Fibroblast of gingiva (primary cell): ENCODE measurements at regions not wholly inside any gene's neighbourhood (a gene's known extent, or its start where the extent isn't known, plus 50 kb on each side); places are given as distances from the start of the nearest gene placed in this dataset.
"Not testable (repeated sequence)": the region's sequence is repeated elsewhere in the genome, so short reads cannot be mapped to it uniquely, and the experiment has no call there.

ENCODE experiments used
- DNase-seq: peaks from one replicate; pipeline ENCODE4 v3.0.0-alpha.2; 2011; ENCODE audit warnings: low read depth

DNA sequence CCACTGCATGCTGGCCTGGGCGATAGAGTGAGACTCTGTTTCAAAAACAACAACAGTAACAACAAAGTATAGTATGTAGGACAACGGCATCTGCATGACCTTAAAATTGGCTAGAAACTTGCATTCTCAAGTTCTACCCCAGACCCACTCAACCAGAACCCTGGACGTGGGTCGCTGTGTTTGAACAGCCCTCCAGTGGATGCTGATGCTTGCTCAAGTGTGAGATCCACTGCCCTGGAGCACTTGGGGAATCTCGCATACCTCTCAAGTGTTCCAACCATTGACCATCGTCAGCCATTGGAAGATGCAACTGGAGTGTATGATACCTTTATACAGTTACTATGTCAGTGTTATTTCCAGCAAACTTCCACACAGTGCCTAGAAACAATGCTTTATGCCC, 435.9 kb downstream of the DCDC2C start:
- DNase-seq = no peak

DNA sequence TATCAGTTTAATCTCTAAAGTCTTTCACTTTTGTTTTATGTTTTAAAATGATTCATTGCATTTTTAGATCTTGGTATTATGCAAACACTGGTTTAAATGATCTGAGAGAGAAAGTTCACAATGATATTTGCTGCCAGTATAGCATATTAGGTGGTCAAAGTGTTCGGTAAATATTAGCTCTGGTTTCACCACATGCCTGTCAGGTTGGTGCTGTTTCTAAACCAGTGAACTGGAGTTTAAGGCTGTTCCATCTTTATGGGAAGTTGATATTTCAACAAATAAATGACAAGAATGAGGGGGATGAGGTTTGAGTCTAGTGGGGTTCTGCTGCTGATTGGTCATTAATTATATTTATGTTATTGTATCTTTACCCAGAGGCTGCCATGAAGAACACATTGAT, 436.4 kb downstream of the DCDC2C start:
- no peak for DNase-seq

DNA sequence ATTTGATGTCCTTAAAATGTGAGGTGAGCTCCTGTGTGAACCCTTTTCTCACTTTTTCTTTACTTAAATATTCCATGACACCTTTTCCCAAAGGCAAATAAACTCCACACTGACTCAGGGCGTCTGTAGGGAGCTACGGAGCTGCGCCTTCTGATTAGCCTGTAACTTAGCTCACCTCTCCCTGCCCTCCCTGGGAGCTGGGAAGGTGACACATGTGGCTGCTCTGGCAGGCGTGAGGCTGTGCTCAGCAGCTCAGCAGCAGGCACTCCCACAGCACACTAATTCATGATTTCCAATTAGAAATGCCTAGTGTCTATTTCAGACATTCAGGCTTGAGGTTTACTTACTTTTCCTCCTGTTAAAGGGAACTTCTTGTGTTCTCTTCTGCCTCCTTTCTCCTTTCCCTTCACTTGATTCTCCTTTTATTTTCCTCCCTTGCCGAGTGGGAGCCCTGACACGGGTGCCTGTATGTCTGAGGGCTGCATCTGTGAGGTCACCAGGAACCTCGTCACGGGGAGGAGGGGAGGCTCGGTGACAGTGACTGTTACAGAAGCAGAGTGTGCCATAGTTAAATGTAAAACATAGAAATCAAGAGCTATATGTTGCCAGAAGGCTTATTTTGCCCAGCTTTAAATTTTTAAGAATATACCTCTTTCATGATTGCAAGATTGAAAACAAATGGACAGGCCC, 437.1 kb downstream of the DCDC2C start:
- DNase-seq = no peak

GRCh38 chr2:4144731-4145130, 441.4 kb downstream of the DCDC2C start:
- no peak for DNase-seq

- DNase-seq = no peak
Measured at GRCh38 chr2:4151521-4151920, 448.1 kb downstream of the DCDC2C start.

- DNase-seq = no peak
Measured at GRCh38 chr2:4152051-4152450, 448.7 kb downstream of the DCDC2C start.

DNA sequence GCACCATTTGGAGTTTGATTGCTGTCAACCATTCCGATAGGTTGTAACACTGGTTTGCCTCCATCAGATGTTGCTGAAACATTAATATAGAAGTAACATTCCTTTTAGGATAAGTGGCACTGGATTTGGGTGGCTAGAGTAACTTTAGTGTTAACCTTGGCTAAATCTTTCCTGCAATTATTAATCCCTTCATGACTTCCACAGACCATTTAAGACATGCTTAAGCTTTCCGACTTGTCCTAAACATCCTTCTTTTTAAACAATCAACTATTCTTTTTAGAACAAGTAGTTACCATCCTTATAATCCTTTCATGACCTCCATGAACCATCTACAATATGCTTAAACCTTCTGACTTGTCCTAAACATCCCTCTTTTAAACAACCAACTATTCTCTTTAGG, 465.5 kb downstream of the DCDC2C start:
- DNase-seq = no peak

DNA sequence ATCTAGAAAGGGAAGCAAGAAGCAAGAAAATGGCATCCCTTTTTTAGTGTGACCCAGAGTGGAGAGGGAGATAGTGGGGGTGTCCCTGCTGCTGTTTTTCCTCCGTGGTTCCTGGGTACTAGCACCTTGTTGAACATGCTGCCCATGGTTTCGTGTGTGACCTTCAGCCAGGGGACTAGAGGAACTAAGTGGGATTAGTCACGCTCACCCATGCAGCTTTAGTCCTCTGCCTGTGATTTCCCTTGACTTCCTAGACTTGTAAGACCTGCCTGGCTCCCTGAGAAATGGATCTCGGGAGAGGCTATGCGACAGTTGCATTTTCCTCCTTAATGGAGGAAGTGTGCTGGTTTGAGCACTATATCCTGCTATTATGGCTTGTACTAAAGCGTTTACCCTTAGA, 471.4 kb downstream of the DCDC2C start:
- no peak for DNase-seq

GRCh38 chr2:4175343-4175742, 472.0 kb downstream of the DCDC2C start:
- DNase-seq = no peak

DNA sequence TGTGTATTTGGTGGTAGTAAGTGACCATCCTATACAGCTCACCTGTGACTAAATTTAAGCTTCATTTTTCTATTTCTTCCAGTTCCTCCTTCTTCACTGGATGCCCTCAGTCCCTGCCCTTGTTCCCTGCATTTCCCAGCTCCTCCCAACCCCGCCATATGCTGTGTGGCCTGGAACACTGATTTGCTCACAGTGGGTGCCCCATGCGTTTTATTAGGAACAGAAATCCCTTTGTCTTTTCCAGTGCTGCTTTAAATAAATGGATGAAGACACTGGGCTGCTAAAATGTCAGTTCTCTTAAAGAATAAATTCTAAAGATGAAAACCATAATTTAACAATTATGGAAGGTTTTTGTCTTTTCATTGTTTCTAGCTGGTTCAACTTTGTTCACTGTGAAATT, 477.3 kb downstream of the DCDC2C start:
- DNase-seq = no peak

- no peak for DNase-seq
Measured at GRCh38 chr2:4181062-4181461, 477.7 kb downstream of the DCDC2C start.

GRCh38 chr2:4188561-4188960, 485.2 kb downstream of the DCDC2C start:
- DNase-seq = no peak

- DNase-seq = no peak
Measured at GRCh38 chr2:4190548-4190947, 487.2 kb downstream of the DCDC2C start.

- DNase-seq = no peak
Measured at GRCh38 chr2:4192119-4192518, 488.7 kb downstream of the DCDC2C start.

- DNase-seq = no peak
Measured at GRCh38 chr2:4214444-4215205, 511.2 kb downstream of the DCDC2C start.

DNA sequence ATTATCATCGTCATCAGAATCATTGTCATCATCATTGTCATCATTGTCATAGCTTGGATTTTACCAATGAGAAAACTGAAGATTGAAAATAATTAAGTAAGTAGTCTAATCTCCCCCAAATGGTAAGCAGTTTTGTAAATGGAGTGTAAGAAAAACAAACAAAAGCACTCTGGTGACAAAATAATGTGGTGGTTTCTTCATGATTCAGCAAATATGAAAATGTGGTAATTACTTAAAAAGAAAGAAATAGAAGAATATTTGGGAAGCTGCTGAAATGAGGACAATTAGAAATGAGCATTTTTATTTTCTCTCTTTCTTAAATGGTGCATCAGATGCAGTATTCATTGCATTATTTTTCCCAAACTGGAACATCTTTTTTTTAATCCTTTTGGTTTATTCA, 514.4 kb downstream of the DCDC2C start:
- no peak for DNase-seq

DNA sequence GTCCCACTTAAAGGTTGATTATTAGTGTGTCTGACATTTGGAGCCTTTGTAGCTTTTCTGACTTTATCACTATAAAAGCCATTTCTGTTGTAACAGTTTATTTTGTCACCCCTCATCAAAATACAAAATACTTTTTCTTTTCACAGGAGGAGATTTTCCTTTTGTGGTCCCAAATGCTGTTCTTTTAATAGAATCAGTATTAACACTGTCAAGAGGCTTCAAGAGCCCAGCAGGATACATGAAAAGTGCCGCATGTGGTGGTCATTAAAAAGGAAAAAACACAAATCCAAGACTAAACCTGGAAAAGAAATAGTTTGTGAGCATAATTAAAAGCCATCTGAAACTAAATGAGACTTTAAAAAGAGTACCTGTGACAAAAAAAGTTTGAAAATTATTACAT, 515.7 kb downstream of the DCDC2C start:
- DNase-seq = no peak

DNA sequence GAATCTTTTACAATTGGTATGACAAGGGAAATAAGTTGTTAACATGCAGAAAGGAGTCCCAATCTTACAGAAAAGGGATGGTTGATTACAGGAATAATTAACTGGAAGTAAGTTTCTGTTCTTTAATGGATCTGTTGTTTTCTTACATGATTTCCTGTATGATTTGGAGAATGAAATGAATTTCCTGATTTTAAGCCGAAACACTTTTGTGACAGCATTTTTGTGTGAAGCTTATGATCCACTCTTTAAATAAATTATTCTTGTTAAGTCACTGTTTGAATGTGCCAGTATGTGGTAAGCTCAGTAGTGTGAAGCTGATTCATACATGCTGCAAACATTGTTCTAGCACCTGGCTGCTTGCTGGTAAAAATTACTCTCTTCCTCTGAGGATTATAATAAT, 516.2 kb downstream of the DCDC2C start:
- no peak for DNase-seq

DNA sequence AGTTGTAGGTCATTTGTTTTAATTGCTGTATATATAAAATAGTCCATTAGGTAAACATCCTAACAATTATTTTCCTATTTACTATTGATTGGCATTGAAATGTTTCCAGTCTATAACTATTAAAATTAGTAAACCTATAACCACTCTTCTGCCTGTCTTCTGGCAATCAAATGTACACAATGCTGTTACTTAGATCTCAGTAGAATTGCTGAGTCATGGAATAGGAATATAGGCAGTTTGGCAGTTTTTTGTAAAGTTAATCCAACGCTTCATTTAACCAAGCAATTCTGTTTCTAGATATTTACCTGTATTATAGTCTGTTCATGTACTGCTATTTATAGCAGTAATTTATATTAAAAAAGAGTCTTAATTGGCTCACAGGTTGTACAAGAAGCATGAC, 518.1 kb downstream of the DCDC2C start:
- DNase-seq = no peak

DNA sequence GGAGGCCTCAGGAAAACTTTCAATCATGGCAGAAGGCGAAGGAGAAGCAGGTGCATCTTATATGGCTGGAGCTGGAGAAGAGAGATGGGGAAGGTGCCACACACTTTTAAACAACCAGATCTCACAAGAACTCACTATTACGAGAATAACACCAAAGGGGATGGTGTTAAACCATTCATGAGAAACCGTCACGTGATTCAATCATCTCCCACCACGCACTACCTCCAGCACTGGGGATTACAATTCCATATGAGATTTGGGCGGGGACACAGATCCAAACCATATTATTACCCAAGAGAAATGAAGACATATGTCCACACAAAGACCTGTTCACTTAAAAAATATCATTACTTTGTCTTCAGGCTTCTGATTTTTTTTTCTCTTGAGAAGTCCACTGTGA, 518.5 kb downstream of the DCDC2C start:
- DNase-seq = no peak

DNA sequence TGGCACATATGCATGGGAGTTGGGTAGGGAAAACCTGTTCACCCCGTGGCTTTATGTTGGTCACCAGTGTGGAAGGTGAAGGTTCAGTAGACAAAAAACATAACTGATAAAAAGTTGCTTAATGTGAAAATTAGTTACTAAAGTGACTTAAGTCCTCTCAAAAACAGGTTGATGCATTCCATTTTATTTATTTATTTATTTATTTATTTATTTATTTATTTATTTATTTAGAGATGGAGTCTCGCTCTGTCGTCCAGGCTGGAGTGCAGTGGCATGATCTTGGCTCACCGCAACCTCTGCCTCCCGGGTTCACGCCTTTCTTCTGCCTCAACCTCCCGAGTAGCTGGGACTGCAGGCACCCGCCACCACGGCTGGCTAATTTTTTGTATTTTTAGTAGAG, 541.0 kb downstream of the DCDC2C start:
- DNase-seq = not testable (repeated sequence)

GRCh38 chr2:4246364-4247131, 543.2 kb downstream of the DCDC2C start:
- no peak for DNase-seq

DNA sequence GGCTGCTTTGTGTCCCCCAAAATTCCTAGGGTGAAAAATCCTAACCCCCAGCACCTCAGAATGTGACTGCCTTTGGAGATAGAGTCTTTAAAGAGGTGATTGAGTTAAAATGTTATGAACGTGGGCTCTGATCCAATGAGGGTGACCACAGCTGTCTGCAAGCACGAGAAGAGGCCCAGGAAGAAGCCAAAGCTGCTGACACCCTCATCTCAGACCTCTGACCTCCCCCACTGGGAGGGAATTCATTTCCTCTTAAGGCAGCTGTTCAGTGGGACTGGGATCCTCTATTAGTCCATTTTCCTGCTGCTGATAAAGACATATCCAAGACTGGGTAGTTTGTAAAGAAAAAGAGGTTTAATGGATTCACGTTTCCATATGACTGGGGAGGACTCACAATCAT, 544.4 kb downstream of the DCDC2C start:
- no peak for DNase-seq
